Epithelial cell of esophagus (primary cell): ENCODE measurements at regions not wholly inside any gene's neighbourhood (a gene's known extent, or its start where the extent isn't known, plus 50 kb on each side); places are given as distances from the start of the nearest gene placed in this dataset.

Source experiments
- DNase-seq: peaks from one replicate; pipeline ENCODE4 v3.0.0; 2010; ENCODE audit warnings: low read depth
- H3K4me3 ChIP-seq: 2 replicates; pipeline ENCODE4 v1.5.1; 2011; ENCODE audit warnings: mild to moderate bottlenecking, low read length, control low read depth
- TF ChIP-seq, protein P1 (sequence below): IDR thresholded peaks from 2 replicates; pipeline ENCODE4 v1.5.1; 2011; ENCODE audit warnings: low read depth, mild to moderate bottlenecking, low read length, control low read depth, inconsistent platforms; ENCODE audit not compliant: insufficient read depth; ENCODE audit errors: missing control alignments

DNA sequence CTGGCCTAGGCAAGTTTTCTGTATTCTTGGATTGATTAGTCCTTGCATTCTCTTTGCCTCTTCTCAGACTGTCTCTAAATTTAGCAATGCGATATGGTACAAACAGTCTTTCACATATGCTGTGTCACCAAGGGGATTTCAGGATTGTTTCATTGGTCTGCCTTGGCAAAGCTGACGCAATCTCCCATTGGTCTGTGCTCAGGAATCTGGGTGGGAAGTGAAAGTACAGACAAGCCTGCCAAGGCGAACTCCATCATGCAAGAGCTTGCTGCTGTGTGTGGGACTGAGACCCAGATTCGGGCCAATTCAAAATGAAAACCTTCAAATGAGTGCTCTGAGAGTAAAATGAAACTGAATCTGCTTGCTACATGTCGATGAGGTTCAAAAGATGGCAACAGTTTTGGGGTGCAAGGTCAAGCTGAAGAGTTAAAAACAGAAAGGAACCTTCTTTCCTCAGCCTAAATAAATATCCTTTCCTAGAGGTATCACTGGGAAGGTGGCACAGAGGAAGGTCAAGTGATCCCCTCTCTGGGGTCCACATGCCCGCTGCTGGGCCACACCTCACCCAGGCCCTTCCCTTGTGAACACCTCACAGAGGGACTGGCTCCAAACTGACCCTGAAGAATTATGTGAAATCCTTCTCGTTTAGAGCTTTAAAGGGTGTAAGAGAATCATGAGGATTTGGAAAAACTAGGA, 198.8 kb upstream of the PREP start:
- TF ChIP-seq, protein P1, sequence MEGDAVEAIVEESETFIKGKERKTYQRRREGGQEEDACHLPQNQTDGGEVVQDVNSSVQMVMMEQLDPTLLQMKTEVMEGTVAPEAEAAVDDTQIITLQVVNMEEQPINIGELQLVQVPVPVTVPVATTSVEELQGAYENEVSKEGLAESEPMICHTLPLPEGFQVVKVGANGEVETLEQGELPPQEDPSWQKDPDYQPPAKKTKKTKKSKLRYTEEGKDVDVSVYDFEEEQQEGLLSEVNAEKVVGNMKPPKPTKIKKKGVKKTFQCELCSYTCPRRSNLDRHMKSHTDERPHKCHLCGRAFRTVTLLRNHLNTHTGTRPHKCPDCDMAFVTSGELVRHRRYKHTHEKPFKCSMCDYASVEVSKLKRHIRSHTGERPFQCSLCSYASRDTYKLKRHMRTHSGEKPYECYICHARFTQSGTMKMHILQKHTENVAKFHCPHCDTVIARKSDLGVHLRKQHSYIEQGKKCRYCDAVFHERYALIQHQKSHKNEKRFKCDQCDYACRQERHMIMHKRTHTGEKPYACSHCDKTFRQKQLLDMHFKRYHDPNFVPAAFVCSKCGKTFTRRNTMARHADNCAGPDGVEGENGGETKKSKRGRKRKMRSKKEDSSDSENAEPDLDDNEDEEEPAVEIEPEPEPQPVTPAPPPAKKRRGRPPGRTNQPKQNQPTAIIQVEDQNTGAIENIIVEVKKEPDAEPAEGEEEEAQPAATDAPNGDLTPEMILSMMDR = no peak
- peak overlapping the region; percentile 9 for H3K4me3 ChIP-seq
- DNase-seq = peak; percentile 100

GRCh38 chr6:105600336-105601260, 197.7 kb upstream of the PREP start:
- TF ChIP-seq, protein P1 = no peak
- H3K4me3 ChIP-seq = no peak overlapping the region
- peak; percentile 97 for DNase-seq

- TF ChIP-seq, protein P1 = no peak
- DNase-seq = no peak
- no peak overlapping the region for H3K4me3 ChIP-seq
These were observed 195.4 kb upstream of the PREP start for GRCh38 chr6:105598264-105598663.

GRCh38 chr6:105596284-105596755, 193.4 kb upstream of the PREP start:
- DNase-seq = peak; percentile 95
- no peak overlapping the region for H3K4me3 ChIP-seq
- TF ChIP-seq, protein P1 = no peak

GRCh38 chr6:105595829-105596228, 192.9 kb upstream of the PREP start:
- no peak overlapping the region for H3K4me3 ChIP-seq
- TF ChIP-seq, protein P1 = no peak
- DNase-seq = no peak

GRCh38 chr6:105594821-105595220, 191.9 kb upstream of the PREP start:
- TF ChIP-seq, protein P1 = no peak
- no peak overlapping the region for H3K4me3 ChIP-seq
- peak; percentile 78 for DNase-seq
